ENCODE measurements at regions not wholly inside any gene's neighbourhood (a gene's known extent, or its start where the extent isn't known, plus 50 kb on each side); places are given as distances from the start of the nearest gene placed in this dataset.

- Histone ChIP-seq H3K27ac (replicated peaks in 1 of 4) (no peak overlapping the region), H3K36me3 (no peaks in the 10 kb centered on the region), H3K27me3 (no peaks in the 10 kb centered on the region), H3K4me1 (no peaks in the 10 kb centered on the region), H3K4me3 (no peak overlapping the region), H3K9me3 (peaks cover 0 to 8% (median 0%) of the 10 kb centered on the region in 4 donors)
- WGBS = 97% methylated on average over 1 of the region's 1 CpG
- intact Hi-C loops (cut with DNase I) = no loop called here
- TF ChIP-seq POLR2A (IDR thresholded peaks at IDR 0.05; ENCODE audit: low read depth) (no peak), EP300 (IDR thresholded peaks at IDR 0.05) (no peak), POLR2AphosphoS5 (IDR thresholded peaks at IDR 0.05) (no peak)
- TF ChIP-seq, protein P1, sequence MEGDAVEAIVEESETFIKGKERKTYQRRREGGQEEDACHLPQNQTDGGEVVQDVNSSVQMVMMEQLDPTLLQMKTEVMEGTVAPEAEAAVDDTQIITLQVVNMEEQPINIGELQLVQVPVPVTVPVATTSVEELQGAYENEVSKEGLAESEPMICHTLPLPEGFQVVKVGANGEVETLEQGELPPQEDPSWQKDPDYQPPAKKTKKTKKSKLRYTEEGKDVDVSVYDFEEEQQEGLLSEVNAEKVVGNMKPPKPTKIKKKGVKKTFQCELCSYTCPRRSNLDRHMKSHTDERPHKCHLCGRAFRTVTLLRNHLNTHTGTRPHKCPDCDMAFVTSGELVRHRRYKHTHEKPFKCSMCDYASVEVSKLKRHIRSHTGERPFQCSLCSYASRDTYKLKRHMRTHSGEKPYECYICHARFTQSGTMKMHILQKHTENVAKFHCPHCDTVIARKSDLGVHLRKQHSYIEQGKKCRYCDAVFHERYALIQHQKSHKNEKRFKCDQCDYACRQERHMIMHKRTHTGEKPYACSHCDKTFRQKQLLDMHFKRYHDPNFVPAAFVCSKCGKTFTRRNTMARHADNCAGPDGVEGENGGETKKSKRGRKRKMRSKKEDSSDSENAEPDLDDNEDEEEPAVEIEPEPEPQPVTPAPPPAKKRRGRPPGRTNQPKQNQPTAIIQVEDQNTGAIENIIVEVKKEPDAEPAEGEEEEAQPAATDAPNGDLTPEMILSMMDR (IDR thresholded peaks at IDR 0.05) = no peak
- DNase-seq (ENCODE audit: extremely low spot score) = no peak
These were observed 54.0 kb downstream of the RFPL4B start for GRCh38 chr6:112401083-112401482.

DNA sequence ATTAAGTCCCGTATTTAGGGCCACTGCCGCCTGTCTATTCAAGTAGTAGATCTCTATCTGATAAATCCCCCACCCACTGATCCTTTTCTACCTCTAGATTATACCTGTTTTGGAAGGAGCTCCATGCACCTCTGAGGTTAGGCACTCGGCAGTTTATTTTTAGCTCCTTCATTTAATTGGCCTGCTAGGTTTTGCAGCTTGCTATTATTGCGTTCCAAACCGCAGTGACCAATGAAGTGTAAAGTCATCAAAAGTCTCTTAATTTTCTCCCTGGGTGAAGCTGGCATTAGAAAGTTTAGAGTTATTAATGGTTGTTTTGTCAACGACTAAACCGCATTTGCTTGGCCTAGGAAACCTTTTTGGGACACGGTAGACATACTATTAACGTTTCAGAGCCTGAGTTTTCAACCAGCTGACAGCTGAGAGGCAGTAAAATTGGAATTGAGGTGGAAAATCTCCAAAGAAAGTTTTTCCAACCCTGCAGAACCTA, 60.0 kb downstream of the RFPL4B start:
- H3K9me3 ChIP-seq = no peaks in the 10 kb centered on the region
- DNase-seq (ENCODE audit: extremely low spot score) = no peak
- peaks cover 0 to 19% (median 10%) of the 10 kb centered on the region in 4 donors for H3K4me1 ChIP-seq
- no peaks in the 10 kb centered on the region for H3K27me3 ChIP-seq
- no peaks in the 10 kb centered on the region for H3K36me3 ChIP-seq
- TF ChIP-seq POLR2A (IDR thresholded peaks at IDR 0.05; ENCODE audit: low read depth) (no peak), POLR2AphosphoS5 (IDR thresholded peaks at IDR 0.05) (no peak), EP300 (IDR thresholded peaks at IDR 0.05) (no peak)
- TF ChIP-seq, protein P1 (IDR thresholded peaks at IDR 0.05) = no peak
- H3K4me3 ChIP-seq = no peak overlapping the region
- H3K27ac ChIP-seq (replicated peaks in 1 of 4) = no peak overlapping the region
- intact Hi-C loops (cut with DNase I) = no loop called here
- WGBS = 78% methylated on average over 9 of the region's 9 CpGs

DNA sequence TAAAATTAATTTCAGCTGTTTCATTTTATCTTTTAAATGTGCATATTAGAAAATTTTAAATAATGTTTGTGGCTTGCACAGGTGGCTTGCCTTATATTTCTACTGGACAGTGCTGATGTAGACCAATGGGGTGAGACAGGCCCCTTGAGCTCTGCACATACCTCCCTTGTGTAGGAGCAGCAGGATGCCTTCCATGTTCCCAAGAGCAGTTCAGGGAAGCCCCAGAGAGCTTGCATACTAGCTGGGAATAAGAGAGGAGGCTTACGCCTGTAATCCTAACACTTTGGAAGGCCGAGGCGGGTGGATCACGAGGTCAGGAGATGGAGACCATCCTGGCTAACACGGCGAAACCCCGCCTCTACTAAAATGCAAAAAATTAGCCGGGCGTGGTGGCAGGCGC, 61.4 kb downstream of the RFPL4B start:
- Histone ChIP-seq H3K36me3 (no peaks in the 10 kb centered on the region), H3K9me3 (no peaks in the 10 kb centered on the region), H3K27ac (replicated peaks in 1 of 4) (no peak overlapping the region), H3K27me3 (no peaks in the 10 kb centered on the region), H3K4me3 (no peak overlapping the region), H3K4me1 (peaks cover 0 to 19% (median 10%) of the 10 kb centered on the region in 4 donors)
- 99% methylated on average over 10 of the region's 10 CpGs for WGBS
- TF ChIP-seq POLR2A (IDR thresholded peaks at IDR 0.05; ENCODE audit: low read depth) (no peak), EP300 (IDR thresholded peaks at IDR 0.05) (no peak), POLR2AphosphoS5 (IDR thresholded peaks at IDR 0.05) (no peak)
- TF ChIP-seq, protein P1 (IDR thresholded peaks at IDR 0.05) = no peak
- no peak for DNase-seq (ENCODE audit: extremely low spot score)
- intact Hi-C loops (cut with DNase I) = no loop called here

DNA sequence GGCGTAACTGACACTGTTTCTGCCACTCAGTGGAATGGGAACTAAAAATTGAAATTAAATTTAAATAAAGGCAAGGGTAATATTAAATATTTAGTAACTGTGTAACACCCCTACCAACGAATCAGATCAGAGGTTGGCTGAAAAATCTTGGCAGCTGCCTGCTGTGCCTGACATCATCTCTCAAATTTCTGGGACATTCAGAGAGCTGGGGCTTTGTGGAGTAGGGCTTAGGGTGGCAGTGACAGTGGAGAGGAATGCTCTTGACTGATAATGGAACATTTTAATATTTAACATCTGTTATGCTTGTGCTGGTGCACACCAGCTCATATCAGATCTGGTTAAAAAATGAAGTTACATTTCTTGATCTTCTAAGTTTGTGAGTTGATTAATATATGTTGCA, 62.2 kb downstream of the RFPL4B start:
- Histone ChIP-seq H3K4me3 (no peak overlapping the region), H3K9me3 (no peaks in the 10 kb centered on the region), H3K27ac (replicated peaks in 1 of 4) (no peak overlapping the region), H3K36me3 (no peaks in the 10 kb centered on the region), H3K27me3 (no peaks in the 10 kb centered on the region), H3K4me1 (peaks cover 0 to 19% (median 10%) of the 10 kb centered on the region in 4 donors)
- no peak for DNase-seq (ENCODE audit: extremely low spot score)
- TF ChIP-seq POLR2AphosphoS5 (IDR thresholded peaks at IDR 0.05) = no peak
- intact Hi-C loops (cut with DNase I) = no loop called here
- WGBS = 49% methylated on average over 2 of the region's 2 CpGs

- Histone ChIP-seq H3K27me3 (no peaks in the 10 kb centered on the region), H3K36me3 (no peaks in the 10 kb centered on the region), H3K27ac (replicated peaks in 1 of 4) (no peak overlapping the region), H3K4me1 (peaks cover 0 to 19% (median 9%) of the 10 kb centered on the region in 4 donors), H3K4me3 (no peak overlapping the region), H3K9me3 (no peaks in the 10 kb centered on the region)
- WGBS = 74% methylated on average over 1 of the region's 1 CpG
- intact Hi-C loops (cut with DNase I) = no loop called here
- no peak for TF ChIP-seq POLR2A (IDR thresholded peaks at IDR 0.05; ENCODE audit: low read depth)
- DNase-seq (ENCODE audit: extremely low spot score) = no peak
These were observed 66.7 kb downstream of the RFPL4B start for GRCh38 chr6:112413780-112414179.

DNA sequence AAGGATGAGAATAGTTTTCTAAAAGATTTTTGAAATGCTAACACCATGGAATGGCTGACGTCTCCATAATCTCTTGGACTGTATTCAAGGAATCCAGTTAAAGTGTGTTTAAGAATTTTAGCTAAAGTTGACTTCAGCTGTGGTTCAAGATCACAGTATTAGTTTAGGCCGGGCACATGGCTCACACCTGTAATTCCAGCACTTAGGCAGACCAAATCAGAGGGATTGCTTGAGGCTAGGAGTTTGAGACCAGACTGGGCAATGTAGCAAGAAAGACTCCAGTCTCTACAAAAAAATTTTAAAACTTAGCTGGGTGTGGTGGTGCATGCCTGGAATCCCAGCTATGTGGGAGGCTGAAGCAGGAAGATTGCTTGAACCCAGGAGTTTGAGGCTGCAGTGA, 68.2 kb downstream of the RFPL4B start:
- H3K9me3 ChIP-seq = no peaks in the 10 kb centered on the region
- intact Hi-C loops (cut with DNase I) = no loop called here
- H3K4me3 ChIP-seq = no peak overlapping the region
- peaks cover 0 to 12% (median 9%) of the 10 kb centered on the region in 4 donors for H3K4me1 ChIP-seq
- no peaks in the 10 kb centered on the region for H3K27me3 ChIP-seq
- no peak for TF ChIP-seq POLR2A (IDR thresholded peaks at IDR 0.05; ENCODE audit: low read depth)
- no peak for TF ChIP-seq POLR2AphosphoS5 (IDR thresholded peaks at IDR 0.05)
- TF ChIP-seq EP300 (IDR thresholded peaks at IDR 0.05) = no peak
- TF ChIP-seq, protein P1 (IDR thresholded peaks at IDR 0.05) = no peak
- no peaks in the 10 kb centered on the region for H3K36me3 ChIP-seq
- no peak for DNase-seq (ENCODE audit: extremely low spot score)
- no peak overlapping the region for H3K27ac ChIP-seq (replicated peaks in 1 of 4)
- 65% methylated on average over 2 of the region's 2 CpGs for WGBS
